ENCODE measurements at regions not wholly inside any gene's neighbourhood (a gene's known extent, or its start where the extent isn't known, plus 50 kb on each side); places are given as distances from the start of the nearest gene placed in this dataset.

DNA sequence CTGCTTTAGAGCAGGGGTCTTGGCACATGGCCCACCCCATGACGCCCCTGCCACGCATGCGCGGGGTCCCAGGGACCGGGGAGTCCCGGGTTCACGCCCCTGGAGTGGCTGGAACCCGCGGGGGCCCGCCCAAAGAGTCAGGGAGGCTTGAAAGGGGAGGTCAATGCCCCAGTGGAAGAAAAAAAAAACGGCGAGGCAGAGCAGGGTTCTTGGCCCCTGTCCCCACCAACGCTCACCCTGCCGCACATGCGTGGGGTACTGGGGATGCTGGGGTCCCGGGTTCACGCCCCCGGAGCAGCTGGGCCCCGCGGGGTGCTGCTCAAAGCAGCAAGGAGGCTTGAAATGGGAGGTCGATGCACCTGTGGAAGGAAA is 319.1 kb downstream of the ALG10 start:
- Histone ChIP-seq H3K4ac (ENCODE audit: low read depth, low read length) (no peak overlapping the region), H3K9me3 (ENCODE audit: control insufficient read depth, low read depth, low read length) (peaks cover 37% of the 10 kb centered on the region), H3K4me1 (ENCODE audit: insufficient read depth, low read length) (no peaks in the 10 kb centered on the region), H2BK15ac (ENCODE audit: low read depth, low read length) (no peak overlapping the region), H3K4me2 (ENCODE audit: insufficient read depth, insufficient read length, low read length) (no peak overlapping the region), H3K23me2 (ENCODE audit: insufficient read length, low read depth, low read length, poor library complexity, severe bottlenecking) (no peaks in the 10 kb centered on the region), H4K8ac (replicated peaks; ENCODE audit: insufficient read length, low read depth, low read length) (no peak overlapping the region), H3K27me3 (ENCODE audit: insufficient read depth, low read length) (no peaks in the 10 kb centered on the region), H3K79me1 (ENCODE audit: insufficient read depth, low read depth, low read length, poor library complexity, severe bottlenecking) (no peaks in the 10 kb centered on the region), H2BK5ac (ENCODE audit: insufficient read length, low read length) (no peak overlapping the region), H4K5ac (ENCODE audit: insufficient read length, low read depth, low read length) (no peak overlapping the region), H3K9ac (ENCODE audit: extremely low read depth, insufficient read length, low read length) (no peak overlapping the region), H3K14ac (ENCODE audit: insufficient read depth, low read length) (no peak overlapping the region), H4K91ac (ENCODE audit: insufficient read length, low read depth, low read length) (no peak overlapping the region), H3K79me2 (ENCODE audit: insufficient read depth, low read length) (no peaks in the 10 kb centered on the region), H3K27ac (ENCODE audit: insufficient read length, low read depth, low read length) (no peak overlapping the region), H2BK120ac (ENCODE audit: low read depth, low read length, poor library complexity, severe bottlenecking) (no peak overlapping the region), H3T11ph (ENCODE audit: low read length) (no peak overlapping the region), H2BK20ac (ENCODE audit: low read depth, low read length, poor library complexity, severe bottlenecking) (no peak overlapping the region), H2AK5ac (ENCODE audit: insufficient read length, low read length) (no peak overlapping the region), H3K18ac (ENCODE audit: insufficient read length, low read depth, low read length) (no peak overlapping the region), H4K20me1 (ENCODE audit: control insufficient read depth, insufficient read depth, insufficient read length) (no peaks in the 10 kb centered on the region), H2BK12ac (ENCODE audit: insufficient read length, low read depth, low read length) (no peak overlapping the region), H2AFZ (ENCODE audit: low read length) (no peak overlapping the region), H3K56ac (ENCODE audit: insufficient read length, low read depth, low read length) (no peak overlapping the region), H3K23ac (ENCODE audit: insufficient read length, low read depth, low read length) (no peak overlapping the region)
- no peak overlapping the region for H3K4me3 Mint-ChIP-seq
- no peak overlapping the region for H3K27ac Mint-ChIP-seq
- TF ChIP-seq, protein P1, sequence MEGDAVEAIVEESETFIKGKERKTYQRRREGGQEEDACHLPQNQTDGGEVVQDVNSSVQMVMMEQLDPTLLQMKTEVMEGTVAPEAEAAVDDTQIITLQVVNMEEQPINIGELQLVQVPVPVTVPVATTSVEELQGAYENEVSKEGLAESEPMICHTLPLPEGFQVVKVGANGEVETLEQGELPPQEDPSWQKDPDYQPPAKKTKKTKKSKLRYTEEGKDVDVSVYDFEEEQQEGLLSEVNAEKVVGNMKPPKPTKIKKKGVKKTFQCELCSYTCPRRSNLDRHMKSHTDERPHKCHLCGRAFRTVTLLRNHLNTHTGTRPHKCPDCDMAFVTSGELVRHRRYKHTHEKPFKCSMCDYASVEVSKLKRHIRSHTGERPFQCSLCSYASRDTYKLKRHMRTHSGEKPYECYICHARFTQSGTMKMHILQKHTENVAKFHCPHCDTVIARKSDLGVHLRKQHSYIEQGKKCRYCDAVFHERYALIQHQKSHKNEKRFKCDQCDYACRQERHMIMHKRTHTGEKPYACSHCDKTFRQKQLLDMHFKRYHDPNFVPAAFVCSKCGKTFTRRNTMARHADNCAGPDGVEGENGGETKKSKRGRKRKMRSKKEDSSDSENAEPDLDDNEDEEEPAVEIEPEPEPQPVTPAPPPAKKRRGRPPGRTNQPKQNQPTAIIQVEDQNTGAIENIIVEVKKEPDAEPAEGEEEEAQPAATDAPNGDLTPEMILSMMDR (conservative IDR thresholded peaks at IDR 0.05) = no peak
- no peak for DNase-seq
- WGBS (ENCODE audit: extremely low coverage, insufficient read length, low lambda C conversion rate) = no CpG with 5 or more reads among the region's 21 CpGs
- no peaks in the 10 kb centered on the region for H3K4me1 Mint-ChIP-seq
- H3K9me3 Mint-ChIP-seq = peaks cover 57 to 84% of the 10 kb centered on the region in 2 experiments
- H3K27me3 Mint-ChIP-seq (ENCODE audit: low read depth) = peaks cover 6% of the 10 kb centered on the region
- peaks cover 0 to 6% (median 0%) of the 10 kb centered on the region in 3 experiments; a peak in 3 of 7 replicates for H3K36me3 Mint-ChIP-seq (ENCODE audit: insufficient read depth in 1 of 3, low read depth in 3 of 3)

Measured in H9 (cell line).